IPS-20b (cell line): ENCODE measurements at regions not wholly inside any gene's neighbourhood (a gene's known extent, or its start where the extent isn't known, plus 50 kb on each side); places are given as distances from the start of the nearest gene placed in this dataset.

Experiments used
- H3K27ac ChIP-seq: one replicate; pipeline ENCODE4 v1.5.1; 2013; ENCODE audit warnings: low read length
- H3K27me3 ChIP-seq: 2 replicates; pipeline ENCODE4 v1.6.1; 2013; ENCODE audit warnings: mild to moderate bottlenecking, low read length, inconsistent platforms; ENCODE audit not compliant: insufficient read depth
- H3K36me3 ChIP-seq: 2 replicates; pipeline ENCODE4 v1.6.1; 2013; ENCODE audit warnings: low read depth, mild to moderate bottlenecking, inconsistent platforms, low read length, moderate library complexity; ENCODE audit not compliant: insufficient read depth
- H3K4me1 ChIP-seq: 2 replicates; pipeline ENCODE4 v1.6.1; 2013; ENCODE audit warnings: mild to moderate bottlenecking, control low read depth, inconsistent platforms, low read length, moderate library complexity; ENCODE audit not compliant: insufficient read depth
- H3K4me3 ChIP-seq: 2 replicates; pipeline ENCODE4 v1.5.1; 2013; ENCODE audit warnings: mild to moderate bottlenecking, low read length, inconsistent platforms
- H3K9ac ChIP-seq: 2 replicates; pipeline ENCODE4 v1.6.1; 2013; ENCODE audit warnings: low read depth, mild to moderate bottlenecking, inconsistent platforms, low read length, moderate library complexity
- H3K9me3 ChIP-seq: 2 replicates; pipeline ENCODE4 v1.6.1; 2013; ENCODE audit warnings: mild to moderate bottlenecking, low read depth, low read length, inconsistent platforms; ENCODE audit not compliant: insufficient read depth

DNA sequence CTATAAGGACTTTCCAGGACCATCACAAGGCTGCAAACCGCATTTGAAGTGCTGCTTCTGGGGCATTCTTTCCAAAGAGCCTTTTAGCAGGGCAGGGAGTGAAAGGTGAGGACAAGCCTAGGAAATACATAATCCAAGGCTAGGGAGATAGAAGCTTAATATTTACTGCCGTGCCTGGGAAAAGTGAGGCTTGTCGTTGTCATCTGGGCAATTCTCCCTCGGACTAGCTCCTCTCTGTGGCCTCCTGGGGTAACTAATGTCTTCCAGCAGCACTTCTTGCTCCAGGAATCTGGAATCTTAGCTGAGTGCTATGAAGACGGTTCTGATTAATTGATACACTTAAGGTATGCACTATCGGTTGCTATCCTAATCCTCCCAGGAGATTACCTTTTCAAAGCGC lies 69.3 kb upstream of the ATL2 start:
- Histone ChIP-seq H3K36me3 (no peaks in the 10 kb centered on the region), H3K27me3 (no peaks in the 10 kb centered on the region; the same call in 1 of the 2 replicates), H3K4me1 (peaks cover 36% of the 10 kb centered on the region), H3K9me3 (no peaks in the 10 kb centered on the region), H3K4me3 (no peak overlapping the region), H3K9ac (no peak overlapping the region), H3K27ac (no peak overlapping the region)

DNA sequence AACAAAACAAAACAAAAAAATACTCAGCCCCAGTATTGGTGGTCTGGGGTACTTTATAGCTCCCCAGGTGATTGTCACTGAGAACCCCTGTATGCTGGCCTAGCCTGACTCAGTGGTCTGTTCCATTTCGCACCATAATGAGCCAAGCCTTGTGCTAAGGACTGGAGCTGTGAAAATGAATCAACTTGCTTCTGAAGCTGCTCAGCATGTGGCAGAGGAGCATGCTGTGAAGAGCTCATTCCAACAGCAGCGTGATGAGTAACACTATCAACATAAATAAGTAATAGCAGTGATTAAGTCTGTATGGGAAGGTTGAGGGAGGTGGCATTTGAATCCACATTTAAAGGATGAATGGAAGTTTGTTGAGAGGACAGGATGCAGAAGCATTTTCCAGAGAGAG lies 67.2 kb upstream of the ATL2 start:
- Histone ChIP-seq H3K4me1 (peaks cover 33% of the 10 kb centered on the region), H3K9ac (no peak overlapping the region), H3K27ac (no peak overlapping the region), H3K36me3 (no peaks in the 10 kb centered on the region), H3K9me3 (no peaks in the 10 kb centered on the region), H3K4me3 (no peak overlapping the region), H3K27me3 (no peaks in the 10 kb centered on the region; the same call in 1 of the 2 replicates)

DNA sequence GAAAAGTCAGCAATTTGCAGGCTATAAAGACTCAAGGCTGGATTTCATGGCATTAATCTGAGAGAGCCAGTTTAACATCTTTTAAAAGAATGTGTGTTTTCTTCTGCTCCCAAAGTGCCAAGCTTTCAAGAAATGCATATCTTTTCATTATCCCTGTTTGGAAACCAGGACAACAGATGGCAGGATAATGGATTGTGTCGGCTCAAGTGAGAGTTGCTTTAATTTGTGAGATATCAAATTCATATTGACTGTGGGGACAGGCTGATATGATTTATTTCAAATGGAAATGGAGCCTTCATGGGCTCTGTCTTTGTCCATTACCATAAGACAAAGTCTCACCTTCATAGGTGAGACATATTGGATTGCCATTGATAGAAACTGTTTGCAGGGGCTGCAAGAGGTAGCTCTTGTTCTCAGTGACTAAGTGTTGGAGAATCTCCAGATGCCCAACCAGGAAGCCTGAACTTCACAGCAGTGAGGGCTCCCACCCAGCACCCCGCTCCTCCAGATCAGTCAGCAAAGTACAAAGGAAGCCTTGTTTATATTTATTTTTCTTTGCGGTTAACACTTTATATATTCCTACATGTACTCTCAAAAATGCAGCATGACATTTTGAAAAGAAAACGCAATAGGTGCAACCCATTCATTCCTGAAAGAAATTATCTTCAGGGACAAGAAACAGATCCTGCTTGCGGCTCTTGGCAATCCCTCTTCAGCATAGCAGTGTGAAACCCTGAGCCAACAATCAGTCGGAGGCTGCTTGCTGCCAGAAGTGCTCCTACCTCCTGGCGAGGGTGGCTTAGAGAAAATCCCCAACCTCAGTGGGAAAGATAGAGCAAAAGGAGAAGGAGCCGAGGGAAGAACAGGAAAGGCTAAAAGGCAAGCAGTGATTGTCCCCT lies 65.8 kb upstream of the ATL2 start:
- peaks cover 33% of the 10 kb centered on the region for H3K4me1 ChIP-seq
- no peak overlapping the region for H3K27ac ChIP-seq
- H3K4me3 ChIP-seq: peak overlapping the region; percentile 6; the same call in 1 of the 2 replicates
- H3K9me3 ChIP-seq: no peaks in the 10 kb centered on the region
- no peaks in the 10 kb centered on the region for H3K36me3 ChIP-seq
- H3K27me3 ChIP-seq: no peaks in the 10 kb centered on the region; the same call in 1 of the 2 replicates
- H3K9ac ChIP-seq: no peak overlapping the region

DNA sequence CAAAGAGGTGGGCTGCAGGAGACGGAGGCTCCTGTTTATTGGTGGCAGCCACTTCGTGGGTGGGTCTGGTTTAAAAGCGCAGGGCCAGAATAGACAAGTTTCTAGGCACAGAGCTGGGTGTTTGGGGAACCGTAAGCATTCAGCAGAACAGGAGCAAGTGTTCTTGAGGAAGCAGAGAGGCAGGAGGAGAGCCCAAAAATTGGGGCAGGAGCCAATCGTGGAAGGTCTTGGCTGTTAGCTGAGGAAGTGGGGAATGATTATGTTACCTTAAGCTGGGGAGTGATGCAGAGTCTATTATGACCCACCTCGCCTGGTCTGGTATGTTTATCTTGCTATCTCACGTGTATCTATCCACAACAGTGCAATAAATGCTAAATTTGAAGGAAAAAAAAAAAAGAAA lies 64.3 kb upstream of the ATL2 start:
- Histone ChIP-seq H3K27me3 (no peaks in the 10 kb centered on the region; the same call in 1 of the 2 replicates), H3K4me1 (peaks cover 28% of the 10 kb centered on the region), H3K9ac (no peak overlapping the region), H3K36me3 (no peaks in the 10 kb centered on the region), H3K9me3 (no peaks in the 10 kb centered on the region), H3K27ac (no peak overlapping the region), H3K4me3 (no peak overlapping the region)

GRCh38 chr2:38440655-38441054 lies 63.6 kb upstream of the ATL2 start:
- Histone ChIP-seq H3K27ac (no peak overlapping the region), H3K36me3 (no peaks in the 10 kb centered on the region), H3K4me1 (peaks cover 27% of the 10 kb centered on the region), H3K4me3 (no peak overlapping the region), H3K9ac (no peak overlapping the region), H3K9me3 (no peaks in the 10 kb centered on the region), H3K27me3 (no peaks in the 10 kb centered on the region)

- H3K27ac ChIP-seq: no peak overlapping the region
- H3K4me1 ChIP-seq: peaks cover 27% of the 10 kb centered on the region
- H3K9ac ChIP-seq: no peak overlapping the region
- H3K4me3 ChIP-seq: no peak overlapping the region
- H3K27me3 ChIP-seq: no peaks in the 10 kb centered on the region
- H3K36me3 ChIP-seq: no peaks in the 10 kb centered on the region
- no peaks in the 10 kb centered on the region for H3K9me3 ChIP-seq
Measured at GRCh38 chr2:38439863-38440262, 62.8 kb upstream of the ATL2 start.

DNA sequence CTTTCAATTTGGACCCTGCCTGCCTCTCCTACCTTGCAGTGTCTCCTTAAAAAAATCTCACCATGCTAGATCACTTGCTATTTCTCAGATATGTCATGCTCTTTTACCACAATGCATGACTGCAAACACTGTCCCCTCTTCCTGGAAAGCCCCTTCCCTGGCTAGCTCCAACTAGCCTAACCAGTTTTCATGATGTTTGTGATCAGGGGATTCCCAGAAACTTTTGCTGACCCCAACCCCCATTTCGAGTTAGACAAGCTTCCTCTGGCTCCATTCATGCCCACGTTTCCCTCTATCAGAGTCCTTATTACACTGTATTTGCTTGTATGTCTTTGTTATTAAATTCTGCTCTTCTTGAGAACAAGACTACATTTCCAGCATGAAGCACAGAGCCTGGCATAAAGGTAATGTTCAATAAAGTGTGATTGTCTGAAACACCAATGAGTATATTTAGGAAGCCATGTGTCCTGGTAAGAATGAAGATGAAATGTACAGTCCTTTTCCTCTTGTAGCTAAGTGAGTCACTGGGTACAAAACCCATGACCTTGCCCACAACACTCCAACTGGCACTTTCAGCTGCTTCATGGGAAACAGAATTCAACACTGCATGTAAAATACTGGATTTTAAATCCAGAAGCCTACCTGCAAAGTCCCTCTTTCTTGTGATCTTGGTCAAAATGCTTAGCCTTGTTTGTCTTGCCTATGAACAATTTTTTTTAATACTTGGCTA lies 62.0 kb upstream of the ATL2 start:
- no peaks in the 10 kb centered on the region for H3K36me3 ChIP-seq
- no peak overlapping the region for H3K9ac ChIP-seq
- no peak overlapping the region for H3K4me3 ChIP-seq
- H3K27ac ChIP-seq: no peak overlapping the region
- peaks cover 21% of the 10 kb centered on the region for H3K4me1 ChIP-seq
- no peaks in the 10 kb centered on the region for H3K9me3 ChIP-seq
- no peaks in the 10 kb centered on the region for H3K27me3 ChIP-seq

DNA sequence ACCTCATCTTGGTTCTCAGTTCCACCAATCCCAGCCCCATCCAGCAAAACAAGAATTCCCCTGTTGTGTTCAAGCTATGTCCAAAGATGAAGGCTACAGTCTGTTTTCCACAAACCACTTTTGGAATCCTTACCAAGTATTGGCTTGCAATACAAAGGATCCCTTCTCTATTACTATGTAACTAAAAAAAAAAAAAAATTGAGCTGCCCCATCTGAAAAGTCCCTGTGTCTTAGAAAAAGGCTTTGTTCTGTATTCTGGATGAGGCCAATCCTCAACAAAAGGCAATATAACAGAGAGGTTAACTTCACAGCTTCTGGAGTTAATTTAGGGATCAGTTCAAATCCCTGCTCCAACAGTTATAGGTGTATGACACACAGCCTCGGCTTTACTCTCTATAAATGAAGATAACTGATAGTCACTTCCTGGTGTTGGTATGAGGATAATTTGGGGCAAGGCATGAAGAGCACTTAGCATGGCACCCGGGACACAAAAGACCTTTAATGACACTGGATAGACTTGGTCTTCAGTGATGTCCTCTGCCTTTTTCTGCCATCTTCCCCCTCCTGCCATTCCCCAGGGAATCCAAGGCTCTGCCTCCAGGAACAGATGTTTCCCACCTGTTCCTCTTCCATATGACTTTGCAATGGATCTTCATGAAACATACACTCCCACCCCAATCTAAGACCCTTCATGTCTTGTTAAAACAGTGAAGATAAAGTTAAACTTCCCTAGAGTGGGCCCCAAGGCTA lies 61.2 kb upstream of the ATL2 start:
- H3K9me3 ChIP-seq: no peaks in the 10 kb centered on the region
- H3K4me3 ChIP-seq: no peak overlapping the region
- no peaks in the 10 kb centered on the region for H3K36me3 ChIP-seq
- no peaks in the 10 kb centered on the region for H3K27me3 ChIP-seq
- no peak overlapping the region for H3K9ac ChIP-seq
- peaks cover 14% of the 10 kb centered on the region for H3K4me1 ChIP-seq
- H3K27ac ChIP-seq: no peak overlapping the region

- Histone ChIP-seq H3K4me1 (0 out of 2 replicates have a peak, but pooled peaks cover 8% of the 10 kb centered on the region), H3K36me3 (no peaks in the 10 kb centered on the region), H3K27ac (no peak overlapping the region), H3K9ac (no peak overlapping the region), H3K27me3 (no peaks in the 10 kb centered on the region), H3K4me3 (no peak overlapping the region), H3K9me3 (no peaks in the 10 kb centered on the region)
Measured at GRCh38 chr2:38436227-38436664, 59.2 kb upstream of the ATL2 start.

DNA sequence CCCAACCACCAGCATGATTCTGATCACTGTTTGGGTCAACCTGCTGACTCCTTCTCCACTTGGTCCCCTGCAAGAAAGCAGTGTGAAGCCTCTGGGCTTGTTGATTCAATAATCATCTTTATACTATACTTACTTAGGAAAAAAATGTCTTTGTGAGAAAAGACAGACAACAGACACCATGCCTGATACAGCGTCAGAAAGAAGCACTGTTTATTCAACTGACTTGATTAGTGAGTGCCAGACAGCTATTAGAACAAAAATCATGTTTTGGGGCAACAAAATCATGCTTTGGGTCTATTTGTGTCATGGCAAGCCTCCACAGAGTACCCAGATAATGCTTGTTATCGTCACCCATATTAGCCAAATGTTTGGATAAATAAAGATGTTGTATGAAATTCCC lies 58.7 kb upstream of the ATL2 start:
- Histone ChIP-seq H3K27me3 (no peaks in the 10 kb centered on the region), H3K27ac (no peak overlapping the region), H3K4me1 (0 out of 2 replicates have a peak, but pooled peaks cover 11% of the 10 kb centered on the region)

GRCh38 chr2:38434595-38434994 lies 57.5 kb upstream of the ATL2 start:
- Histone ChIP-seq H3K36me3 (no peaks in the 10 kb centered on the region), H3K4me3 (no peak overlapping the region), H3K27ac (no peak overlapping the region), H3K27me3 (no peaks in the 10 kb centered on the region), H3K9ac (no peak overlapping the region), H3K9me3 (no peaks in the 10 kb centered on the region), H3K4me1 (peaks cover 19% of the 10 kb centered on the region; the same call in 1 of the 2 replicates)

More for the DNA sequence above, 58.7 kb upstream of the ATL2 start:
- Histone ChIP-seq H3K9me3 (no peaks in the 10 kb centered on the region), H3K36me3 (no peaks in the 10 kb centered on the region), H3K9ac (no peak overlapping the region), H3K4me3 (no peak overlapping the region)
